DOHH2 (cell line): ENCODE measurements at regions not wholly inside any gene's neighbourhood (a gene's known extent, or its start where the extent isn't known, plus 50 kb on each side); places are given as distances from the start of the nearest gene placed in this dataset.
"Not testable (repeated sequence)": the region's sequence is repeated elsewhere in the genome, so short reads cannot be mapped to it uniquely, and the experiment has no call there.

ENCODE experiments used
- H3F3A ChIP-seq: fragments of 200-600 bp; sonication (generic), shearing (Covaris generic); 2 replicates; pipeline ENCODE4 v1.6.0; 2016; ENCODE audit warnings: antibody characterized with exemption, mild to moderate bottlenecking; ENCODE audit not compliant: control insufficient read depth, insufficient read depth
- H3K27ac ChIP-seq: fragments of 200-600 bp; sonication (generic); 2 replicates; pipeline ENCODE4 v1.5.1; 2014; ENCODE audit warnings: low read depth, mild to moderate bottlenecking, low read length, moderate library complexity
- H3K27me3 ChIP-seq: fragments of 200-600 bp; sonication (generic); 2 replicates; pipeline ENCODE4 v1.6.1; 2014; ENCODE audit warnings: mild to moderate bottlenecking, low read length, mixed read lengths; ENCODE audit not compliant: control insufficient read depth
- H3K36me3 ChIP-seq: fragments of 200-600 bp; sonication (generic); 2 replicates; pipeline ENCODE4 v1.6.1; 2014; ENCODE audit warnings: mild to moderate bottlenecking, low read length, moderate library complexity, mixed read lengths; ENCODE audit not compliant: control insufficient read depth
- H3K4me1 ChIP-seq: fragments of 200-600 bp; sonication (generic); 2 replicates; pipeline ENCODE4 v1.6.1; 2014; ENCODE audit warnings: mild to moderate bottlenecking, low read length, mixed read lengths; ENCODE audit not compliant: control insufficient read depth
- H3K4me2 ChIP-seq: fragments of 200-600 bp; sonication (generic); 2 replicates; pipeline ENCODE4 v1.6.0; 2014; ENCODE audit warnings: mild to moderate bottlenecking, low read length, moderate library complexity
- H3K4me3 ChIP-seq: fragments of 200-600 bp; sonication (generic); 2 replicates; pipeline ENCODE4 v1.5.1; 2014; ENCODE audit warnings: mild to moderate bottlenecking, low read length, mixed read lengths
- H3K79me2 ChIP-seq: fragments of 200-600 bp; sonication (generic); 2 replicates; pipeline ENCODE4 v1.6.1; 2014; ENCODE audit warnings: mild to moderate bottlenecking, low read length, mixed read lengths; ENCODE audit not compliant: control insufficient read depth
- H3K9me2 ChIP-seq: fragments of 200-600 bp; sonication (generic); replicated peaks from 2 replicates; pipeline ENCODE4 v1.6.1; 2014; ENCODE audit warnings: mild to moderate bottlenecking, low read length, mixed read lengths; ENCODE audit not compliant: control insufficient read depth
- H3K9me3 ChIP-seq: fragments of 200-600 bp; sonication (generic); 2 replicates; pipeline ENCODE4 v1.6.1; 2014; ENCODE audit warnings: antibody characterized with exemption, low read length, mixed read lengths; ENCODE audit not compliant: control insufficient read depth, insufficient read depth
- H4K20me1 ChIP-seq: fragments of 200-600 bp; sonication (generic); 2 replicates; pipeline ENCODE4 v1.6.0; 2014; ENCODE audit warnings: low read depth, mild to moderate bottlenecking, antibody characterized with exemption, low read length, moderate library complexity; ENCODE audit not compliant: control insufficient read depth, insufficient read depth
- EZH2phosphoT487 ChIP-seq: fragments of 200-600 bp; sonication (generic); IDR thresholded peaks from 2 replicates; pipeline ENCODE4 v1.6.1; 2017; ENCODE audit warnings: borderline replicate concordance, mild to moderate bottlenecking, antibody characterized with exemption, low read length, moderate library complexity, mixed read lengths
- TF ChIP-seq, protein P1 (sequence below): fragments of 200-600 bp; sonication (generic); IDR thresholded peaks from one replicate; pipeline ENCODE4 v1.5.1; 2014; ENCODE audit warnings: antibody characterized with exemption, mild to moderate bottlenecking, low read depth, low read length; ENCODE audit not compliant: poor library complexity, severe bottlenecking

DNA sequence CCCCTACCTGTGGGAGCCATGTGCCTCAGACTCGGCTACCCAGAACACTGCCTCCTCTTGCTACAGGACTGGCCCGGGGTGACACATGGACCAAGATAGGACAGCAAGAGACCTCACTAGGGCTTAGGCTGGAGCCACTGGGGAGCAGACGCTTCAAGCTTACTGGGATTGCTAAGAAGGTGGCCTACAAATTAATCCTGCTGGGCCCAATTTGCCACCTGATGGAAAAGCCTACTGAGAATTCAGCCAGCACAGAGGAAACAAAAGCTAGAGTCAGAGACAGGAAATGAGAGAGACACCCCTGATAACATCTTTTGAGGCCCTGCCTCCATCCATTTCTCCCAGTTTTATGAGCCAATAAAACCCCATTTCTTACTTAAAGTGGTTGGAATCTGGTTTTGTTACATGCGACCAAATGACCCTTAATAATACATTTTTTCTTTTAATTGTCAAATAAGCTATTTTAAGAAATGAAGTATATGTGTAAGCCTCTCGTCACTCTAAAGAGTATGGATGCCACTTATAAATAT is 282.1 kb downstream of the CXCL12 start:
- Histone ChIP-seq H3F3A (no peaks in the 10 kb centered on the region), H3K4me3 (no peak overlapping the region), H3K9me2 (no peaks in the 10 kb centered on the region), H3K9me3 (no peaks in the 10 kb centered on the region), H3K27me3 (no peaks in the 10 kb centered on the region), H3K79me2 (no peaks in the 10 kb centered on the region), H3K36me3 (no peaks in the 10 kb centered on the region), H3K27ac (no peak overlapping the region), H3K4me2 (no peak overlapping the region), H3K4me1 (no peaks in the 10 kb centered on the region), H4K20me1 (no peaks in the 10 kb centered on the region)
- TF ChIP-seq, protein P1, sequence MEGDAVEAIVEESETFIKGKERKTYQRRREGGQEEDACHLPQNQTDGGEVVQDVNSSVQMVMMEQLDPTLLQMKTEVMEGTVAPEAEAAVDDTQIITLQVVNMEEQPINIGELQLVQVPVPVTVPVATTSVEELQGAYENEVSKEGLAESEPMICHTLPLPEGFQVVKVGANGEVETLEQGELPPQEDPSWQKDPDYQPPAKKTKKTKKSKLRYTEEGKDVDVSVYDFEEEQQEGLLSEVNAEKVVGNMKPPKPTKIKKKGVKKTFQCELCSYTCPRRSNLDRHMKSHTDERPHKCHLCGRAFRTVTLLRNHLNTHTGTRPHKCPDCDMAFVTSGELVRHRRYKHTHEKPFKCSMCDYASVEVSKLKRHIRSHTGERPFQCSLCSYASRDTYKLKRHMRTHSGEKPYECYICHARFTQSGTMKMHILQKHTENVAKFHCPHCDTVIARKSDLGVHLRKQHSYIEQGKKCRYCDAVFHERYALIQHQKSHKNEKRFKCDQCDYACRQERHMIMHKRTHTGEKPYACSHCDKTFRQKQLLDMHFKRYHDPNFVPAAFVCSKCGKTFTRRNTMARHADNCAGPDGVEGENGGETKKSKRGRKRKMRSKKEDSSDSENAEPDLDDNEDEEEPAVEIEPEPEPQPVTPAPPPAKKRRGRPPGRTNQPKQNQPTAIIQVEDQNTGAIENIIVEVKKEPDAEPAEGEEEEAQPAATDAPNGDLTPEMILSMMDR = no peak
- no peak for TF ChIP-seq EZH2phosphoT487

DNA sequence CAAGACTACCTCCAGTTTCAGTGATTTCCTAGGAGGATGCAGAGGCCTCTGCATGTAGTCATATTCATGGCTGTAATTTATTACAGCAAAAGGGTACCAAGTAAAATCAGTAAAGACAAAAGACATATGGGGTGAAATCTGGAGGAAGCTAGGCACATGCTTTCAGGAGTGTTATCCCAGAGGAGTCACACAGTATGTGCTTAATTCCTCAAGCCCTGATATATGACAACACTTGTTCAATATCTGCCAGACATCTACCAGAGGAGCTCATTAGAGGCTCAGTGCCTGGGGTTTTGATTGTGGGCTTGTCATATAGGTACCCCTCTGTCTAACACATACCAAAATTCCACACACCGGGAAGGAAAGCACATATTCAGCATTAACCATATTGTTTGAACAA is 283.8 kb downstream of the CXCL12 start:
- Histone ChIP-seq H3K79me2 (no peaks in the 10 kb centered on the region), H3K9me2 (no peaks in the 10 kb centered on the region), H3K27me3 (no peaks in the 10 kb centered on the region), H4K20me1 (no peaks in the 10 kb centered on the region), H3K4me3 (no peak overlapping the region), H3K27ac (no peak overlapping the region), H3K4me1 (no peaks in the 10 kb centered on the region), H3K36me3 (no peaks in the 10 kb centered on the region), H3K4me2 (no peak overlapping the region), H3F3A (no peaks in the 10 kb centered on the region), H3K9me3 (no peaks in the 10 kb centered on the region)
- TF ChIP-seq, protein P1 = no peak

DNA sequence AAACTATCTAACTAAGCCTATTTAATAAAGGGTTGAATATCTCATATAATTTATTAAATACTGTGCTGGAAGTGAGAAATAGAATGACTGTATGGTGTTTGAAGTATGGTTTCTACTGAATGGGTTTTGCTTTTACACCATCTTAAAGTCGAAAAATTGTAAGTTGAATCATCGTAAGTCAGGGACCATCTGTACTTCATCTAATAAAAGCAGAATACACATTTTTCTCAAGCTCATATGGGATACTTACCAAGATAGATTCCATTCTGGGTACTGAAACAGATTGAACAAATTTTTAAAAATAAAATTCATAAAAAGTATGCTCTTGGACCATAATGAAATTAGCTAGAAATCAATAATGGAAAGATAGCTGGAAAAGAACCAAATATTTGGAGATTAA is 285.4 kb downstream of the CXCL12 start:
- TF ChIP-seq EZH2phosphoT487 = no peak
- TF ChIP-seq, protein P1 = no peak
- Histone ChIP-seq H3K9me3 (no peaks in the 10 kb centered on the region), H3K79me2 (no peaks in the 10 kb centered on the region), H3K9me2 (no peaks in the 10 kb centered on the region), H3F3A (no peaks in the 10 kb centered on the region), H3K36me3 (no peaks in the 10 kb centered on the region), H3K4me2 (no peak overlapping the region), H3K4me3 (no peak overlapping the region), H4K20me1 (no peaks in the 10 kb centered on the region), H3K4me1 (no peaks in the 10 kb centered on the region), H3K27ac (no peak overlapping the region), H3K27me3 (no peaks in the 10 kb centered on the region)

DNA sequence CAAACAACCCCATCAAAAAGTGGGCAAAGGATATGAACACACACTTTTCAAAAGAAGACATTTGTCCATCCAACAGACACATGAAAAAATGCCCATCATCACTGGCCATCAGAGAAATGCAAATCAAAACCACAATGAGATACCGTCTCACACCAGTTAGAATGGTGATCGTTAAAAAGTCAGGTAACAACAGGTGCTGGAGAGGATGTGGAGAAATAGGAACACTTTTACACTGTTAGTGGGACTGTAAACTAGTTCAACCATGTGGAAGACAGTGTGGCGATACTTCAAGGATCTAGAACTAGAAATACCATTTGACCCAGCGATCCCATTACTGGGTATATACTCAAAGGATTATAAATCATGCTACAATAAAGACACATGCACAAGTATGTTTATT is 288.7 kb downstream of the CXCL12 start:
- H3K9me3 ChIP-seq, H3K4me3 ChIP-seq, H3K79me2 ChIP-seq, H4K20me1 ChIP-seq, H3K9me2 ChIP-seq, H3K27me3 ChIP-seq, H3K27ac ChIP-seq, H3K36me3 ChIP-seq, H3F3A ChIP-seq, H3K4me1 ChIP-seq, H3K4me2 ChIP-seq: not testable (repeated sequence)
